Urinary bladder (tissue), 3 donors: ENCODE measurements at regions not wholly inside any gene's neighbourhood (a gene's known extent, or its start where the extent isn't known, plus 50 kb on each side); places are given as distances from the start of the nearest gene placed in this dataset.

ENCODE experiments used
- DNase-seq: peaks from one replicate; pipeline ENCODE4 v3.0.0-alpha.2; 2015; ENCODE audit errors: extremely low spot score
- H3K27ac ChIP-seq: one replicate; pipeline ENCODE4 v1.5.1; 2013; ENCODE audit warnings: low read depth, mild to moderate bottlenecking, moderate library complexity
- H3K36me3 ChIP-seq: one replicate; pipeline ENCODE4 v1.6.1; 2013; ENCODE audit warnings: mild to moderate bottlenecking, moderate library complexity; ENCODE audit not compliant: insufficient read depth
- H3K4me1 ChIP-seq: one replicate; pipeline ENCODE4 v1.6.1; 2013; ENCODE audit warnings: mild to moderate bottlenecking, moderate library complexity; ENCODE audit not compliant: insufficient read depth
- H3K4me3 ChIP-seq: one replicate; pipeline ENCODE4 v1.5.1; 2013; ENCODE audit warnings: low read depth, low read length
- WGBS: extraction: QIAGEN DNeasy Blood & Tissue Kit; methylation state at CpG from one replicate; pipeline ENCODE4 v1.1.7; 2013; 5-methylcytosine and 5-hydroxymethylcytosine counted together
- donor health status: healthy with polysubstance abuse.
- donor health status: healthy.

GRCh38 chr3:157832588-157832987 lies 273.6 kb downstream of the SHOX2 start:
- H3K4me3 ChIP-seq: no peak overlapping the region
- WGBS: 82% methylated on average over 3 of the region's 3 CpGs
- DNase-seq: no peak

GRCh38 chr3:157830556-157831236 lies 275.5 kb downstream of the SHOX2 start:
- 46% methylated on average over 7 of the region's 7 CpGs for WGBS
- DNase-seq: no peak
- Histone ChIP-seq H3K27ac (no peak overlapping the region), H3K4me3 (no peak overlapping the region), H3K36me3 (no peaks in the 10 kb centered on the region), H3K4me1 (no peaks in the 10 kb centered on the region)

More at GRCh38 chr3:157832588-157832987, 273.6 kb downstream of the SHOX2 start:
- Histone ChIP-seq H3K36me3 (no peaks in the 10 kb centered on the region), H3K27ac (no peak overlapping the region), H3K4me1 (no peaks in the 10 kb centered on the region)

- H3K4me3 ChIP-seq: no peak overlapping the region
- 74% methylated on average over 2 of the region's 2 CpGs for WGBS
- H3K27ac ChIP-seq: no peak overlapping the region
- no peaks in the 10 kb centered on the region for H3K36me3 ChIP-seq
- H3K4me1 ChIP-seq: no peaks in the 10 kb centered on the region
- DNase-seq: no peak
These were observed 276.4 kb downstream of the SHOX2 start for GRCh38 chr3:157829786-157830185.

- no peak overlapping the region for H3K27ac ChIP-seq
- no peaks in the 10 kb centered on the region for H3K4me1 ChIP-seq
- no peak for DNase-seq
- H3K4me3 ChIP-seq: no peak overlapping the region
- WGBS: 69% methylated on average over 4 of the region's 4 CpGs
- no peaks in the 10 kb centered on the region for H3K36me3 ChIP-seq
These were observed 281.9 kb downstream of the SHOX2 start for GRCh38 chr3:157824281-157824680.

GRCh38 chr3:157823050-157823449 lies 283.2 kb downstream of the SHOX2 start:
- 91% methylated on average over 1 of the region's 1 CpG for WGBS

GRCh38 chr3:157820157-157820517 lies 286.1 kb downstream of the SHOX2 start:
- no peak for DNase-seq
- Histone ChIP-seq H3K27ac (no peak overlapping the region), H3K36me3 (no peaks in the 10 kb centered on the region), H3K4me3 (no peak overlapping the region), H3K4me1 (no peaks in the 10 kb centered on the region)

More at GRCh38 chr3:157823050-157823449, 283.2 kb downstream of the SHOX2 start:
- no peak for DNase-seq
- no peak overlapping the region for H3K4me3 ChIP-seq
- H3K4me1 ChIP-seq: no peaks in the 10 kb centered on the region
- H3K36me3 ChIP-seq: no peaks in the 10 kb centered on the region
- H3K27ac ChIP-seq: no peak overlapping the region

GRCh38 chr3:157819270-157820156 lies 286.7 kb downstream of the SHOX2 start:
- H3K27ac ChIP-seq: no peak overlapping the region
- 46% methylated on average over 8 of the region's 8 CpGs for WGBS
- no peaks in the 10 kb centered on the region for H3K36me3 ChIP-seq
- no peaks in the 10 kb centered on the region for H3K4me1 ChIP-seq
- DNase-seq: no peak
- H3K4me3 ChIP-seq: no peak overlapping the region

GRCh38 chr3:157816896-157817295 lies 289.3 kb downstream of the SHOX2 start:
- Histone ChIP-seq H3K27ac (no peak overlapping the region), H3K4me1 (no peaks in the 10 kb centered on the region), H3K4me3 (no peak overlapping the region), H3K36me3 (no peaks in the 10 kb centered on the region)
- 72% methylated on average over 1 of the region's 1 CpG for WGBS
- no peak for DNase-seq

GRCh38 chr3:157816296-157816695 lies 289.9 kb downstream of the SHOX2 start:
- no peaks in the 10 kb centered on the region for H3K36me3 ChIP-seq
- no peak for DNase-seq
- no peak overlapping the region for H3K27ac ChIP-seq

GRCh38 chr3:157815739-157816138 lies 290.5 kb downstream of the SHOX2 start:
- Histone ChIP-seq H3K36me3 (no peaks in the 10 kb centered on the region), H3K4me3 (no peak overlapping the region), H3K27ac (no peak overlapping the region), H3K4me1 (no peaks in the 10 kb centered on the region)
- DNase-seq: no peak
- WGBS: 84% methylated on average over 3 of the region's 3 CpGs

More at GRCh38 chr3:157816296-157816695, 289.9 kb downstream of the SHOX2 start:
- no peaks in the 10 kb centered on the region for H3K4me1 ChIP-seq
- H3K4me3 ChIP-seq: no peak overlapping the region

- no peaks in the 10 kb centered on the region for H3K4me1 ChIP-seq
- WGBS: 75% methylated on average over 3 of the region's 3 CpGs
These were observed 295.1 kb downstream of the SHOX2 start for GRCh38 chr3:157810924-157811718.

GRCh38 chr3:157807280-157807679 lies 298.9 kb downstream of the SHOX2 start:
- Histone ChIP-seq H3K4me3 (no peak overlapping the region), H3K4me1 (no peaks in the 10 kb centered on the region), H3K36me3 (no peaks in the 10 kb centered on the region), H3K27ac (no peak overlapping the region)
- no peak for DNase-seq
- WGBS: 73% methylated on average over 3 of the region's 3 CpGs

More at GRCh38 chr3:157810924-157811718, 295.1 kb downstream of the SHOX2 start:
- no peak overlapping the region for H3K4me3 ChIP-seq
- H3K36me3 ChIP-seq: no peaks in the 10 kb centered on the region
- no peak overlapping the region for H3K27ac ChIP-seq
- DNase-seq: peak; percentile 15

GRCh38 chr3:157805538-157805937 lies 300.7 kb downstream of the SHOX2 start:
- 81% methylated on average over 2 of the region's 2 CpGs for WGBS

More at GRCh38 chr3:157805538-157805937, 300.7 kb downstream of the SHOX2 start:
- Histone ChIP-seq H3K36me3 (no peaks in the 10 kb centered on the region), H3K4me1 (no peaks in the 10 kb centered on the region), H3K27ac (no peak overlapping the region), H3K4me3 (no peak overlapping the region)
- no peak for DNase-seq
